Activated CD8-positive, alpha-beta T cell treated with anti-CD3 and anti-CD28 coated beads, Interleukin-2, amount 10 ng/mL, durations not matched to agents 7 days and 5 days (primary cell): ENCODE measurements at regions not wholly inside any gene's neighbourhood (a gene's known extent, or its start where the extent isn't known, plus 50 kb on each side); places are given as distances from the start of the nearest gene placed in this dataset.

Experiments
- ATAC-seq: fragments of 150-1000 bp; cut with Tn5 transposase; one replicate; pipeline ENCODE4 v1.10.0; 2021; ENCODE audit warnings: moderate library complexity
- CTCF ChIA-PET: fragments of 350-600 bp; sonication (Branson Sonifier 250); formaldehyde crosslinking; loops from one replicate; lab custom pipeline; 2021; ENCODE audit warnings: antibody characterized with exemption; lab: Charles Lee
- POLR2A ChIA-PET: fragments of 350-600 bp; sonication (Branson Sonifier 250); formaldehyde crosslinking; loops from one replicate; lab custom pipeline; 2021; ENCODE audit warnings: antibody characterized with exemption; lab: Charles Lee
- DNase-seq: peaks from one replicate; pipeline ENCODE4 v3.0.0-alpha.2; 2020
- H3K27ac Mint-ChIP-seq: one replicate; pipeline ENCODE4 v1.8.0; 2021; ENCODE audit warnings: mild to moderate bottlenecking, mixed read lengths
- H3K27me3 Mint-ChIP-seq: one replicate; pipeline ENCODE4 v1.8.0; 2021; ENCODE audit warnings: low read depth, mixed read lengths
- H3K36me3 Mint-ChIP-seq: one replicate; pipeline ENCODE4 v1.8.0; 2021; ENCODE audit warnings: low read depth, mixed read lengths
- H3K4me1 Mint-ChIP-seq: one replicate; pipeline ENCODE4 v1.8.0; 2021; ENCODE audit warnings: low read depth, mixed read lengths
- H3K4me3 Mint-ChIP-seq: one replicate; pipeline ENCODE4 v1.8.0; 2021; ENCODE audit warnings: mild to moderate bottlenecking, mixed read lengths
- H3K9me3 Mint-ChIP-seq: one replicate; pipeline ENCODE4 v1.8.0; 2022; ENCODE audit warnings: mixed read lengths; ENCODE audit not compliant: insufficient read depth

DNA sequence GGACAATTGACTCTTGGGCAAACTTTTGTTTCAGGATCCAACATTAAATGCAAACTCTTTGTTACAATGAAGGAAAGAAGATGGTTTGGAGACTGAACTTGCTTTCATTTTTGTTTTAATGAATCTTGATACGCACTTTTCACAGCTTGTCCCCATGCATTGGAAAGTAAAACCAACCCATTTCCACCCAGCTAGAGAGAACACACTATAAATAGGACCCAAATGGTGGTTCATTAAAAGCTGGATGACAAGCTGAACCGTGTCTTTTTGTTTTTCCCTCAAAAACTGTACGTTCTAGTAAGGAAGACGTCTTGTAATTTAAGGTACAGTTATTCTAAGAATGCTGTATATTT is 95.3 kb upstream of the EGFL6 start:
- Mint-ChIP-seq H3K9me3 (no peaks in the 10 kb centered on the region), H3K4me1 (peaks cover 25% of the 10 kb centered on the region), H3K36me3 (peaks cover 3% of the 10 kb centered on the region), H3K27ac (peak overlapping the region; percentile 80), H3K4me3 (peak overlapping the region; percentile 60), H3K27me3 (no peaks in the 10 kb centered on the region)
- POLR2A ChIA-PET = interaction anchor here (1.1 kb wide), 1 partner anchor 660 kb away, joined by 3 read pairs; no protein-coding TSS in a partner anchor
- CTCF ChIA-PET = interaction anchor here (1.8 to 3.4 kb wide), 2 partner anchors 14 to 528 kb away, joined by 11 to 15 read pairs; no protein-coding TSS in a partner anchor
- DNase-seq (no peak), ATAC-seq (peak; percentile 71)

DNA sequence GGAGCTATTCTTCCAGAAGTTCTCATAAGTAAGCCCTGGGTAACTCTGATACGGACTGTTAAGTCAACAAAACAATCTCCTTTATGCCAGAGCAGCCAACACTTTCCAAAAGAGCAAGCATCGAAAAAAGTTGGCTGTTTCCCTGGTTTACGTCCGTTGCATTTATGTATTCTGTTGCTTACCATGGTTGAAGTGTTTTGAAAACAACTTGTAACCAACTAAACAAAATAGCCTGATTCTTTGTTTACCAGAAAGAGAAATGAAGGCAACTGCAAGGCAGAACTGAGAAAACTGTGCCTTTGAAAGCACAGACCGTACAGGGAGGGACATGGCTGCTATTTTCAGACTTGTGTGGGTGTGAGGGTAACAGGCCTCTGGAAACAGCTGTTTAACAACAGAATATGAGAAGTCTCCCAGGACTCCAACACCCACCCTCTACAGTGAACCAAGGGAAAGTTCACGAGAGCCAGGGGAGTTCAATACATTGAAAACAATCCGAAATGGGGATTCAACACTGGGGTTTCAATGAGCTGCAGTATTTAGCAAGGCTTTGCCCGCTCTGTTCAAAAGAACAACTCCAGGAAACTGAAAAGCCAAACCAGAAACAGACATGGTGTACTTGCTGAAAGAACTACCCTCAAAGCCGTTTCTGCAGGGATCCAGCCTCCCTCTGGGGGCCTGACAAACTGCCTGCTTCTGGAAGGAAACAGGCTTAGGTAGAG is 95.8 kb upstream of the EGFL6 start:
- Mint-ChIP-seq H3K36me3 (peaks cover 3% of the 10 kb centered on the region), H3K4me1 (peaks cover 25% of the 10 kb centered on the region), H3K27me3 (no peaks in the 10 kb centered on the region), H3K27ac (peak overlapping the region; percentile 80), H3K4me3 (peak overlapping the region; percentile 60), H3K9me3 (no peaks in the 10 kb centered on the region)
- ChIA-PET CTCF (interaction anchor here (1.8 to 3.4 kb wide), 2 partner anchors 15 to 527 kb away, joined by 11 to 15 read pairs; no protein-coding TSS in a partner anchor), POLR2A (interaction anchor here (1.1 kb wide), 1 partner anchor 659 kb away, joined by 3 read pairs; no protein-coding TSS in a partner anchor)
- DNase-seq = peak; percentile 23
- peak; percentile 60 for ATAC-seq

DNA sequence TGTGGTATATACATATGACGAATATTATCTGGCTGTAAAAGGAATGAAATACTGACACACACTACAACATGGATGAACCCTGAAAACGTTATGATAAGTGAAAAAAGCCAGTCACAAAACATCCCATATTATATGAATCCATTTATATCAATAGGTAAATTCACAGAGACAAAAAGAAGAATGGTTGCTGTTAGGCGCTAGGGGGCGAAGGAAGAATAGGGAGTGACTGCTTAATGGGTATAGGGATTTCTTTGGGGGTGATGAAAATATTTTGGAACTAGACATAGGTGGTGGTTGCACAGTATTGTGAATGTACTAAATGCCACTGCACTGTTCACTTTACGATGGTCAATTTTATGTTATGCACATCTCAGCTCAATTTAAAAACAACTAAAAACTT is 96.4 kb upstream of the EGFL6 start:
- ChIA-PET POLR2A (no interaction called here), CTCF (interaction anchor here (1.8 to 3.4 kb wide), 2 partner anchors 15 to 527 kb away, joined by 11 to 15 read pairs; no protein-coding TSS in a partner anchor)
- DNase-seq (no peak), ATAC-seq (no peak)
- peaks cover 25% of the 10 kb centered on the region for H3K4me1 Mint-ChIP-seq
- H3K27ac Mint-ChIP-seq = peak overlapping the region; percentile 5
- no peaks in the 10 kb centered on the region for H3K9me3 Mint-ChIP-seq
- peaks cover 3% of the 10 kb centered on the region for H3K36me3 Mint-ChIP-seq
- H3K4me3 Mint-ChIP-seq = no peak overlapping the region
- no peaks in the 10 kb centered on the region for H3K27me3 Mint-ChIP-seq

DNA sequence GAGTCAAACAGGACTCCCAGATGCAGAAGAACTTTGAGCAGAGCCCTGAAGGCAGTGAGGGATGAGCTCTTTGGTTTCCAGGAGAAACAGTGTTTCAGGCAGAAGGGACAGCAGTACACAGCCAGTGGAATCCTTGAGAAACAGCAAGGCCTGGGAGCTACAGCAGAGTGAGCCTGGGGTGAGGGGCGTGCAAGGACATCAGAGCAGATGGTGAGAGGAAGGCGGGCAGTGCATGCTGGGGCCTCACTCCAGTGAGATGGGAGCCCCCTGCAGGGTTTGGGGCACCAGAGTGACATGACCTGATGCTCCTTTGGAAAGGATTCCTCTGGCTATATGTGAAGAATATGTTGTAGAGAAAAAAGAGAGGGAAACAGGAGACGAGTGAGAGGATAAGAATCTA is 98.1 kb upstream of the EGFL6 start:
- DNase-seq (no peak), ATAC-seq (no peak)
- peaks cover 3% of the 10 kb centered on the region for H3K36me3 Mint-ChIP-seq
- ChIA-PET CTCF (no interaction called here), POLR2A (interaction anchor here (0.7 kb wide), 2 partner anchors 9 to 476 kb away, joined by 3 read pairs; no protein-coding TSS in a partner anchor)
- H3K27me3 Mint-ChIP-seq = no peaks in the 10 kb centered on the region
- peaks cover 25% of the 10 kb centered on the region for H3K4me1 Mint-ChIP-seq
- no peak overlapping the region for H3K4me3 Mint-ChIP-seq
- no peaks in the 10 kb centered on the region for H3K9me3 Mint-ChIP-seq
- H3K27ac Mint-ChIP-seq = no peak overlapping the region

DNA sequence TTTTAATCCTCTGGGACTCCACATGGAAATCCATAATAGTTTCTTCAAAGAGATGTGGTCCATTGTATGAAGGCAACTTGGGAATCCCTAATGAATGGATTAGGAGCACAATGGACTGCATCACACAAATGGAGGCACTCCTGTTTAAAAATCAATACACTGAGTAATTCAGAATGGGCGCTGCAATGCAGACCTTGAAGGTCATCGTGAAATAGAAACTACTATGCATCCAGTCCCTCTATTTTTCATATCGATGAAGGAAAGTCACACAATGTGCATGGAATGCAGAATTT is 98.8 kb upstream of the EGFL6 start:
- no peak for DNase-seq
- CTCF ChIA-PET = no interaction called here
- Mint-ChIP-seq H3K4me1 (peaks cover 25% of the 10 kb centered on the region), H3K27ac (no peak overlapping the region), H3K9me3 (no peaks in the 10 kb centered on the region), H3K27me3 (no peaks in the 10 kb centered on the region), H3K36me3 (peaks cover 3% of the 10 kb centered on the region), H3K4me3 (no peak overlapping the region)
- POLR2A ChIA-PET = interaction anchor here (0.7 kb wide), 1 partner anchor 475 kb away, joined by 3 read pairs; no protein-coding TSS in a partner anchor
- ATAC-seq = no peak

DNA sequence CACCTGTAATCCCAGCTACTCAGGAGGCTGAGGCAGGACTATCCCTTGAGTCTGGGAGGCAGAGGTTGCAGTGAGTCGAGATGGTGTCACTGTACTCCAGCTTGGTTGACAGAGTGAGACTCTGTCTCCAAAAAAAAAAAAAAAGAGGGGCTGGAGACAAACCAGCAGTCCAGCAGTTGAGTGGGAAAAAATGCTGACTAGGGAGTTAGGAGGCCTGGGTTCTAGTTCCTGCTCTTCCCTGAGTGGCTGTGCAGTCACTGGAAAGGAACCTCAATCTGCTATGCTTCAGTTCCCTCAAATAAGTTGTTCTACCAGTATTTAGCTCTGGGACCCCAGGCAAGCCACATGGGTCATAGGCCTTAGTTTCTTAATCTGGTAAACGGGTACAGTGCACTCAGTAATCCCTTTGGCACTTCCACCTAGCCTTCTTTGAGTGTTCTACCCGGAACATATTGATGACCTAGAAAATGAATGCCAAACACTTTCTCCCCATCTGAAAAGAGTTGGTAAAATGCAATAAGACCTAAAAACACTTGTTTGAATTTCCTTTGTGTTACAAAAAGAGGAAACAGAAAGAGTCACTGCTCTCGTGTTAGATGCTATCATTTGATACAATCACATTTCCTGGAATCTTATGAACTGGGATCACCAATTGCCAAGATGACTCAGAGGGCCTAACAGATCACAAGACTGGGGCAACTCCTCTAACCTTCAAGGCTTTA is 99.3 kb upstream of the EGFL6 start:
- Mint-ChIP-seq H3K9me3 (no peaks in the 10 kb centered on the region), H3K4me3 (no peak overlapping the region), H3K27ac (no peak overlapping the region), H3K36me3 (no peaks in the 10 kb centered on the region), H3K4me1 (peaks cover 25% of the 10 kb centered on the region), H3K27me3 (no peaks in the 10 kb centered on the region)
- ChIA-PET CTCF (no interaction called here), POLR2A (no interaction called here)
- DNase-seq (no peak), ATAC-seq (no peak)

DNA sequence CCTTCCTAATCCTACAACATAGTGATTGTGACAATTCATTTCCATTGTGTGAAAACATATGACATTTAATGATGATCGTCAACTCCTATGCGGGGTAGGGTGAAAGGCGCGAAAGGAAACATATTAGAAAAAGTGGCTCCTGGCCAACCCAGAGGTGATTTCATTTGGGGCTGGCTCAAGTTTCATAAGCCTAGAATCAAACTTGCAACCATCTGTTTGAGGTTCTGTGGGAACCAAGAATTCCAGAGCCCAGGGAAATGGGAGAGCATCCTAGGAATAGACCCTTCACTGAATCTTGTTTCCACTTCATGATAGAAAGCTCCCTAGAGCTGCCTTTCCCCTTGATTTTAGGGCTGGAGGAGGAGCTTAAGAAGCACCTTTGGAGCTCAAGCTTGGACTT is 101.3 kb upstream of the EGFL6 start:
- H3K36me3 Mint-ChIP-seq = peaks cover 3% of the 10 kb centered on the region
- POLR2A ChIA-PET = no interaction called here
- H3K27me3 Mint-ChIP-seq = no peaks in the 10 kb centered on the region
- CTCF ChIA-PET = no interaction called here
- peaks cover 8% of the 10 kb centered on the region for H3K4me1 Mint-ChIP-seq
- ATAC-seq = no peak
- H3K4me3 Mint-ChIP-seq = no peak overlapping the region
- H3K27ac Mint-ChIP-seq = no peak overlapping the region
- H3K9me3 Mint-ChIP-seq = no peaks in the 10 kb centered on the region
- no peak for DNase-seq

DNA sequence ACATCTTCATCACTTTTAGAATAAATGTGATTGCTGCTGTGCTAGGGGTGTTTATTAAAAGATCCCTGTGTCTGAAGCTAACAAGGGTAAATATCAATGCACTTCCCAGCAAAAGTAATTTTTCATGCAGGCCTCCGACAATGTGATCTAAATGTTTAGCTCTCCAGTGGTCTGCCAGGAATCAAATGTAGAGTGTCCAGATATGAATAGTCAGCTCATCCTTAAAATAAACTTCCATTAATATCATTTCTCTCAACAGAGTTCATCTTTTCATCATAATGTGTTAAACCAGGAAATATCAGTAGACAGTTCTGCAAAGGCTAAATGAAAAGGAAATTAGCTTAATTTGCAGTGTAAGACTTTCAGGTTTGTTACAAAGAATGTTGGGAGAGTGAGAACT is 102.2 kb upstream of the EGFL6 start:
- ChIA-PET POLR2A (no interaction called here), CTCF (interaction anchor here (1.7 kb wide), 1 partner anchor 521 kb away, joined by 6 read pairs; no protein-coding TSS in a partner anchor)
- Mint-ChIP-seq H3K4me3 (no peak overlapping the region), H3K27ac (no peak overlapping the region), H3K36me3 (peaks cover 7% of the 10 kb centered on the region), H3K27me3 (no peaks in the 10 kb centered on the region), H3K4me1 (peaks cover 5% of the 10 kb centered on the region), H3K9me3 (no peaks in the 10 kb centered on the region)
- DNase-seq = no peak
- ATAC-seq = no peak

DNA sequence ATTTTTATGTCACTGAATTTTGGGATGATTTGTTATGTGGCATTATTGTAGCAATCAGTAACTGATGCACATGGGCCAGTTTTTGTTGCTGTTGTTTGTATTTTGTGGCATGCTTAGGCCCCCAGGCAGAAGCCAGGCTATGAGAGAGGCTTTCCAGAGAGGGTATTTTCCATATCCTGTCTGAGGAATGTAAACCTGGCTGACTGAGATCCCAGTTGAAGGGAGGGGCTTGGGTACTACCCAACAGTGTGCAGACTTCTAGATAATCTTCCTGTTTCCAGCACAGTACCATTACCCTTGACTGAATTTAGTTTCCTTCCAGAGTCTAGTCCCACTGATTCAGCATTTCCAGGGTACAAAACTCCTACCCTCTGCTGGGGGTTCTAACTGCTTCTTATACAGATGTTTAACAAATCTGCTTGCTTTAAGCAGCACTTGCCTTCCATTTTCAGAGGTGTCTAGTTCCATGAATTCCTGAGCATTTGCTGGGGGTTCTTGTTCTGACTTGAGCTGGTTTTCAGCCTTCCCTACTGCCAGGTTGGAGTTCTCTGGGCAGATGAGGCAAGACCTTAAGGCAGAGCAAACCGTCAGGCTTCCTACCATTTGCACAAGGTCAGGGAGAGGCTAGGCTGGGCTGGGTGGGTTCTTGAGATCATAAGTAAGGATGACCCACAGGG is 104.7 kb upstream of the EGFL6 start:
- Mint-ChIP-seq H3K9me3 (no peaks in the 10 kb centered on the region), H3K36me3 (peaks cover 7% of the 10 kb centered on the region), H3K4me1 (no peaks in the 10 kb centered on the region), H3K27ac (no peak overlapping the region), H3K4me3 (no peak overlapping the region), H3K27me3 (no peaks in the 10 kb centered on the region)
- no peak for DNase-seq
- ChIA-PET POLR2A (no interaction called here), CTCF (interaction anchor here (0.5 to 2.3 kb wide), 2 partner anchors 23 to 26 kb away, joined by 3 to 5 read pairs; no protein-coding TSS in a partner anchor)
- ATAC-seq = no peak

DNA sequence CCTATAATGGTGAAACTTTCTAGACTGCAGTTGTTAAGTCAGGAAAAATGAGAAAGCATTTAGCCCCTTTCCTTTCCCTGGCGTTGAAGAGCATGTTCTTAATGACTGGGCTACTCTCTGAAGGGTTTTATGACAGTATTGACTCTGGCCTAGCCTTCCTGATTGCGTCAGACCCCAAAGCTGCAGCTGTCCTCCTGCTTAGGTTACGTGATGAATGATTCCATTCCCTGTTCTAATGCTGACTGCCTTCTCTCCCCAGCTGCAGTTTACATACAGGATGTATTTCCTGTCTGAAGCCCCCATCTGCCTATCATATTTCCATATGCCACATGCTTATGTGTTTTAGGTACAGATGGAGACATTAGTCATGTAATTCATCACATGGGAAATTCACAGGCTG is 105.8 kb upstream of the EGFL6 start:
- Mint-ChIP-seq H3K27me3 (no peaks in the 10 kb centered on the region), H3K9me3 (no peaks in the 10 kb centered on the region), H3K4me1 (no peaks in the 10 kb centered on the region), H3K27ac (no peak overlapping the region), H3K36me3 (peaks cover 7% of the 10 kb centered on the region), H3K4me3 (no peak overlapping the region)
- no peak for DNase-seq
- ChIA-PET POLR2A (no interaction called here), CTCF (interaction anchor here (2.3 kb wide), 1 partner anchor 25 kb away, joined by 5 read pairs; no protein-coding TSS in a partner anchor)
- ATAC-seq = no peak

DNA sequence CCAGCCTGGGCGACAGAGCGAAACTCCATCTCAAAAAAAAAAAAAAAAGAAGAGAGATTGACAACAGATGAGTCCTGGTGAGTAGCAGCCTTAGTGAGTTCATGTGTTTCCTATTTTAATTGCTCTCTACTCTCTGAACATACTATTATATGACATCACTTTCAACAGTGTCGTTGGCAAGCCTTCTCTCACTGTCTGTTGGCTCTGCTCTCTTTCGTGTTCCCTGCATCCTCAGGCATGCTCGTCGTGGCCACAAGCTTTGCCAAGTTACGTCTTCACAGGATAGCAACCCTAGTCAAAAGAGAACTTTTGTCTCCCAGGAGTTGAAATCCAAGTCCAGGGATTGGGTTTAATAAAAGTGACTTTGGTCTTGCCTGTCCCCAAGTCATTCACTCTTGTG is 117.1 kb upstream of the EGFL6 start:
- Mint-ChIP-seq H3K27me3 (no peaks in the 10 kb centered on the region), H3K4me3 (no peak overlapping the region), H3K36me3 (no peaks in the 10 kb centered on the region), H3K4me1 (no peaks in the 10 kb centered on the region), H3K9me3 (no peaks in the 10 kb centered on the region), H3K27ac (no peak overlapping the region)
- ChIA-PET POLR2A (no interaction called here), CTCF (no interaction called here)
- DNase-seq (no peak), ATAC-seq (no peak)

DNA sequence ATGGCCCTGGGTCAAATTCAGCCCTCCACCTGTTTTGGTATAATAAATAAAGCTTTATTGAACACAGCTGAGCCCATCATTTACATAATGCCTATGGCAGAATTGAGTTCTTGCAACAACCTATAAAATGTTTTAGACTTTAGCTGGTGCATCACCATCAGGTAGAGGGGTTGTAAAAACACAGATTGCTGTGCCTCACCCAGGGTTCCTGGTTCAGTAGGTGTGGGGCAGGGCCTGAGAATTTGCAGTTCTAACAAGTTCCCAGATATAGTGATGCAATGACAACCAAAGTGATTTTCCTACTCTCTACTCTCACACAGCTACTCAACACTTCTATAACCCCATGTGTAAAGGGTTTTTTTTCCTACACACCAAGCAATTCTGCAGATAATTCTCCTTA is 120.0 kb upstream of the EGFL6 start:
- no peaks in the 10 kb centered on the region for H3K27me3 Mint-ChIP-seq
- H3K9me3 Mint-ChIP-seq = no peaks in the 10 kb centered on the region
- POLR2A ChIA-PET = no interaction called here
- CTCF ChIA-PET = no interaction called here
- H3K36me3 Mint-ChIP-seq = no peaks in the 10 kb centered on the region
- DNase-seq (no peak), ATAC-seq (no peak)
- H3K4me1 Mint-ChIP-seq = no peaks in the 10 kb centered on the region
- no peak overlapping the region for H3K27ac Mint-ChIP-seq
- H3K4me3 Mint-ChIP-seq = no peak overlapping the region
